GM19467 (cell line): ENCODE measurements at regions not wholly inside any gene's neighbourhood (a gene's known extent, or its start where the extent isn't known, plus 50 kb on each side); places are given as distances from the start of the nearest gene placed in this dataset.
"Not testable (repeated sequence)": the region's sequence is repeated elsewhere in the genome, so short reads cannot be mapped to it uniquely, and the experiment has no call there.

ENCODE experiments used
- ATAC-seq: cut with Tn5 transposase; IDR thresholded peaks from one replicate; pipeline ENCODE4 v1.9.1; 2021; ENCODE audit warnings: mild to moderate bottlenecking, moderate library complexity; ENCODE audit not compliant: unreplicated experiment

- ATAC-seq = not testable (repeated sequence)
Observed at GRCh38 chr3:176093892-176094291, 1103.4 kb downstream of the TBL1XR1 start.

GRCh38 chr3:176090727-176091126 is 1106.6 kb downstream of the TBL1XR1 start:
- no peak for ATAC-seq

GRCh38 chr3:176088962-176089383 is 1108.3 kb downstream of the TBL1XR1 start:
- no peak for ATAC-seq

GRCh38 chr3:176087066-176087697 is 1110.1 kb downstream of the TBL1XR1 start:
- no peak for ATAC-seq

GRCh38 chr3:176079785-176080184 is 1117.5 kb downstream of the TBL1XR1 start:
- ATAC-seq = no peak

GRCh38 chr3:176078906-176079305 is 1118.4 kb downstream of the TBL1XR1 start:
- no peak for ATAC-seq

- no peak for ATAC-seq
Observed at GRCh38 chr3:176075491-176075890, 1121.8 kb downstream of the TBL1XR1 start.

GRCh38 chr3:176075046-176075445 is 1122.2 kb downstream of the TBL1XR1 start:
- no peak for ATAC-seq

- no peak for ATAC-seq
Observed at GRCh38 chr3:176074096-176074495, 1123.2 kb downstream of the TBL1XR1 start.

GRCh38 chr3:176071943-176072342 is 1125.3 kb downstream of the TBL1XR1 start:
- no peak for ATAC-seq

GRCh38 chr3:176068750-176069149 is 1128.5 kb downstream of the TBL1XR1 start:
- no peak for ATAC-seq

- no peak for ATAC-seq
Observed at GRCh38 chr3:176058856-176059255, 1138.4 kb downstream of the TBL1XR1 start.

GRCh38 chr3:176055836-176056235 is 1141.4 kb downstream of the TBL1XR1 start:
- no peak for ATAC-seq

- ATAC-seq = no peak
Observed at GRCh38 chr3:176051766-176052165, 1145.5 kb downstream of the TBL1XR1 start.

GRCh38 chr3:176046703-176047102 is 1150.6 kb downstream of the TBL1XR1 start:
- ATAC-seq = no peak

- no peak for ATAC-seq
Observed at GRCh38 chr3:176041812-176042211, 1155.5 kb downstream of the TBL1XR1 start.

GRCh38 chr3:176041185-176041584 is 1156.1 kb downstream of the TBL1XR1 start:
- no peak for ATAC-seq

GRCh38 chr3:176037636-176038035 is 1159.6 kb downstream of the TBL1XR1 start:
- no peak for ATAC-seq

- no peak for ATAC-seq
Observed at GRCh38 chr3:176032043-176032442, 1165.2 kb downstream of the TBL1XR1 start.

- not testable (repeated sequence) for ATAC-seq
Observed at GRCh38 chr3:176016203-176016602, 1157.1 kb downstream of the NAALADL2 start.

- ATAC-seq = not testable (repeated sequence)
Observed at GRCh38 chr3:176015228-176015627, 1156.1 kb downstream of the NAALADL2 start.

GRCh38 chr3:176009256-176009655 is 1150.1 kb downstream of the NAALADL2 start:
- ATAC-seq = no peak

- no peak for ATAC-seq
Observed at GRCh38 chr3:176005564-176005963, 1146.4 kb downstream of the NAALADL2 start.
